HG03342 (cell line): ENCODE measurements at regions not wholly inside any gene's neighbourhood (a gene's known extent, or its start where the extent isn't known, plus 50 kb on each side); places are given as distances from the start of the nearest gene placed in this dataset.
"Not testable (repeated sequence)": the region's sequence is repeated elsewhere in the genome, so short reads cannot be mapped to it uniquely, and the experiment has no call there.

Experiments used
- ATAC-seq: cut with Tn5 transposase; IDR thresholded peaks from one replicate; pipeline ENCODE4 v1.9.1; 2021; ENCODE audit warnings: mild to moderate bottlenecking, moderate library complexity; ENCODE audit not compliant: unreplicated experiment

GRCh38 chr11:127994736-127995135, 592.6 kb downstream of the ETS1 start:
- ATAC-seq: no peak

DNA sequence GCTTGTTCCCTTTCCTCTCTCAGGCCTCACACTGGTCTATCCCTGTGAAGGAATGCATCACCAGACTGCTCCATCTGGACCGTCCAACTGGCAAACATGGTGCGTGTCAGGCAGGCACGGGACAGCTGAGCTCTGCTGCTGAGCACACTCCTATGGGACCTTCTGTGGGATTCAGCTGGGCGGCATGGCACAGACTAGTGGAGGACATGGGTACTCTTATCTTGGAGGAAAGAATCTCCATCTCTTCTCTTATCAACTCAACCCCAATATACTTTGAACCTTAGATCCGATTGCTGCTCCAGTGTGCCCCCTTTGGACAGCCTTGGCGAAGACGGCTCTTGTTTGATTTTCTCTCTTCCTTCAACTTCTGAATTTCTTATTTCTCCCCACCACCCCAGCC, 593.6 kb downstream of the ETS1 start:
- no peak for ATAC-seq

DNA sequence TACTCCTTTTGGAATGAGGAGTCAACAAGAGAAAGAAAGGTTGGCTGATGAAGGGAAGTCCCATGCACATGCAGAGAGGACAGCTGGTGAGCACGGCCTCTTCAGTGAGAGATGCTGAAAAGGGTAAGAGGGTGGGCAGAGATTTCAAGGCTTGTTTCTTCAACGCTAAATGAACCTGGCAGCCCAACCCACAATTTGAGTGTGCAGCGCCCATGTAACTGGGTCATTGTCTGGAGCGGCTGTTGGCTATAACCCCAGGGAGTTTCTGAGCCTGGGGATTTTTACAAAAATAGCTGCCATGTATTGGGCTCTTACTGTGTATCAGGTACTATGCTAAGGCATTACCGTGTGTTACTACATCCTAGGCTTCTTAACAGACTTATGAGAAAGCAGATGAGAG, 594.1 kb downstream of the ETS1 start:
- ATAC-seq: no peak

GRCh38 chr11:127986073-127986472, 601.3 kb downstream of the ETS1 start:
- no peak for ATAC-seq

GRCh38 chr11:127972816-127973215, 614.5 kb downstream of the ETS1 start:
- ATAC-seq: no peak

- ATAC-seq: no peak
Measured at GRCh38 chr11:127971448-127971847, 615.9 kb downstream of the ETS1 start.

DNA sequence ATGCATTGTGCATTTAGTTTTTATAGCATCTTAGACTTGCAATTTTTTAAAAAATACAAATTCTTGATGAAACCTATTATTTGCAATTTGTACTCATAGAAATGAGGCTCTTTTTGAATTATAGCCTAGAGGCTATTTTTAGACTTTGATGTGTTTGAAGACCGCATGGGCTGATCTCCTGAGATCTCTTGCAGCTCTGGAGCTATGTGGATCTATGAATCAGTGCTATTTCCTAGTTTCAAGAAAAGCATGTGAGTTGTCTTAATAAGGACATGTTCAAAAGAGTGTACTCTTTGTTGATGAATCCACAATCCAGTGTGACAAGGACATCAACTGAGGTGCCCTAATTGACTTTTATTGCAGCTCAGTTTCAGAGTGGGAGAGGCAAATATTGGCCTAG, 620.5 kb downstream of the ETS1 start:
- ATAC-seq: no peak

- ATAC-seq: no peak
Measured at GRCh38 chr11:127965939-127966668, 621.3 kb downstream of the ETS1 start.

DNA sequence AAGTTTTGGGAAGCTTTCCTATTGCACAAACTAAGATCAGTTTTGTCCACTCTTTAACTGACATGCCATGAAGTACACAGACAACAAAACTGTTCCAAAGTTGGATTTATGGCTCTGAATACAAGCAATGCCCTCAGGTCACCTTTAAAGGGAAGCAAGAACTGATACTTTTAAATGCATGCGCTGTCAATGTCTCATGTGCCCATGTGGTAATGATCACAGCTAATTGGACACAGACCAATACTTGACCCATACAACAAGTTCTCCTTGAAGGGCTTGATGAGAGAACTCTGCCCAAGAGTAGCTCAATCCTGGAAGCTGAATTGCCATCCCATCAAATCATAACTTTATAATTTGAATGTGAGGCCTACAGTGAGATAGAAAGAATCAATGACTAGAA, 624.9 kb downstream of the ETS1 start:
- no peak for ATAC-seq

DNA sequence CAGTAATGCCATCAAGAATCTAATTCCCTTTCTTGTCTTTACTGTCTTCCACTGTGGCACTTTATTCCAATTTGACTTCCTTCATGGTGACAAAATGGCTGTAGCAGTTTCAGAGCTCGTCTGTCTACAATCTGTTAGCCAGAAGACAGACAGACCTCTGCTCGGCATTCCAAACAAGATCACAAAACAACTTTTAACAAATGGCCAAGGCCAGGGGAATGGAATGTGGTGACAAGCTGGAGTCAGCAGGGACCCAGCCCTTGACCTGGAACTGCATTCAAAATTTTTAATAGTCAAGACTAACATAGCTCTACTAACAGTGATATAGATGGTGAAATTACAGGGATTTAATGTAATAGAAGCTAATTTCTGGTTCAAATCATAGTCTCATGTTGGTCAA, 637.2 kb downstream of the ETS1 start:
- ATAC-seq: no peak

- no peak for ATAC-seq
Measured at GRCh38 chr11:127943763-127944162, 643.6 kb downstream of the ETS1 start.

DNA sequence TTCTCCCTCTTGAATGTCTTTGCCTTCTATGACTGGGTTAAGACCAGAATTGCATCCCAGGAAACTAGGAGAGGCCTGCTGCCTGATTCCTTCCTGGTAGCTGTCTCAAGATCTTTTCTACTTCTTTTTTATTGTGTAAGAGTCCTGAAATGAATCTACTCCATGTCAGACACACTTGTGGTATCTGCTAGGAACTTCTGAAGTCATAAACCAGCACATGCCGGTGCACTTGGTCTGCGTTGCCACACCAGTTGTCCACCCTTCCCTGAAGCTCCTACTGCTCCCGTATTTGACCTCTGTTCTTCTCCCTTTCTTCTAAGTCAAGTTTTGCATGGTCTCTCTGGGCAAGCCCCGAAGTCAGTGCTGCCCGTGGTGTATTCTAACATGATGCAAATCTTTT, 644.2 kb downstream of the ETS1 start:
- ATAC-seq: no peak

- ATAC-seq: not testable (repeated sequence)
Measured at GRCh38 chr11:127941554-127941953, 645.8 kb downstream of the ETS1 start.

DNA sequence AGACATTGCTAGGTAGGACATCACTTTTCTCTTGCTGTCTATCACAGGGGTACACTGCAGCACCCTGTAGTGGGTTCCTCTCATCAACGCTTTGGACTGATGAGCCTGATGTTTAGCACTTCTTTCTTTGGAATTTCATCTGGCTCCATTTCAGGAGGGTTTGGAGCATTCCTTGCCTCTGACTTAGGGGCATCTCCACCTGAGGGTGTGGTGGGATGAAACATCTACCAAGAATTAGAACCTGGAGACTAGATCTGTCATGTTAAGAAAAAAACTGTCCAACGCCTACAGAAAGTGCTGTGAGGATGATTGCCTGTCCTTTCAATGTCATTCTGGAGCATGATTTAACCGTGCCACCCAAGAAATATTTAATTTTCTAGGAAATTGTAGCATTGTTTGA, 648.4 kb downstream of the ETS1 start:
- no peak for ATAC-seq

DNA sequence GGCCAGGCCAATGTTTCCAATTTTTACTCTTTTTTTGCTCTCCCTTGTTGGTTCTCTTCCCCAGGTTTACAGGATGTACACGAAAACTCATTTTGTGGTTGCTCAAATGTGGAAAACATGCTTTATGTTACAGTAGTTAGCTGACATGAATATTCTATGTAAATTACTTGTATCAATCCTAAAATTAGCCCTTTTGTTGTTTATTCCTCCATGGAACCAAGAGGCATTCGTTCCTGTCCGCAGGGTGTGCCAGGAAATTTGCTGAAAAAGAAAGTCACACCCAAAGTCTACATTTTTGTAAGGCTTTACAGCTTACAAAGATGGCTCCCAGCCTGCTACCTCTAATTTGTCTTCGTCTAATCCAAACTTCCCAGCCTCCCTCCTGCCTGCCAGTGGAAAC, 652.3 kb downstream of the ETS1 start:
- no peak for ATAC-seq

DNA sequence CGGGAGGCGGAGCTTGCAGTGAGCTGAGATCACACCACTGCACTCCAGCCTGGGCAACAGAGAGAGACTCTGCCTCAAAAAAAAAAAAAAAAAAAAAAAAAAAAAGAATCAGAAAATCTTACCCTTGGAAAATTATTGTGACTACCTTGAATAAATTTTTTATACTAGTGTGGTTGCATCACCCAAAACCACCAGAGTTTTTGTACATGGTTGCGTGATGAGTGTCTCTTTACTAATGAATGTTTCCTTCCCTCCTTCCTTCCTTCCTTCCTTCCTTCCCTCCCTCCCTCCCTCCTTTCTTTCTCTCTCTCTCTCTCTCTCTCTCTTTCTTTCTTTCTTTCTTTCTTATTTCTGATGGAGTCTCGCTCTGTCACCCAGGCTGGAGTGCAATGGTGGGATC, 653.4 kb downstream of the ETS1 start:
- not testable (repeated sequence) for ATAC-seq

DNA sequence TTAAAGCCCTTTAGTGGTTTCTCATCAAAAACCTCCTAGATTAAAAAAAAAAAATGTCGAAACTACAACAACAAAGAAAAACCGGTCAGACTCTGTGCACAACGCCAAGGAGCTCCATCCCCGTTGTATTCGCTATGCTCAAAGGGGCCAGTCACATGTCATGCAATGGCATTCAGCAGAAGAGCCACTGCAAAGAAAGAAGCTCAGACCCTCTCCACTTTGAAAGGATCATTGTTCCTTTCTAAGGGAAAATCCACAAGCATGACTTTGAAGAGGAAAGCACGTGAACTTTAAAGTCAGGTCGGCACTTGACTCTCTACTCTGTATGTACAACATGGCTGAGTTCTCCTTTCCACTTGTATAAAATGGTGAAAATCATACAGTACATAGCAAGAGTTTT, 655.6 kb downstream of the ETS1 start:
- no peak for ATAC-seq

DNA sequence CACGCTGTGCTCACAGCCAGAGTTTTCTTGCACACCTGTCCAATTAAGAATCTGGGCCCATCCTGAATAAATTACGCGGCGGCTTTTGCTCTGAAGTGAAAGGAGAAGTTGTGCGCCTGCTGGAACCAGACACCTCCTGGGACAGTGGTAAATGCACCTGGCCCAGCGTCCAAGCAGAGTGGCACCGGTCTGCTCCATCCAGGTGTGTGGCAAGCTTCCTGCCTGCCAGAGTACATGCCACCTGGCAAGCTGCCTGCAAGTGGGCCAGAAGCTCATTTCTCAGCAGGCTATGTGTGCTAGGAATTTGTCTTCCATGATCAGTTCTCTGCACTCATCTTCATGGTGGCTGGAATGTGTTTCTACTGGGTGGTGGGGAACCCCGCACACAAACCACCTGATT, 660.6 kb downstream of the ETS1 start:
- ATAC-seq: no peak

DNA sequence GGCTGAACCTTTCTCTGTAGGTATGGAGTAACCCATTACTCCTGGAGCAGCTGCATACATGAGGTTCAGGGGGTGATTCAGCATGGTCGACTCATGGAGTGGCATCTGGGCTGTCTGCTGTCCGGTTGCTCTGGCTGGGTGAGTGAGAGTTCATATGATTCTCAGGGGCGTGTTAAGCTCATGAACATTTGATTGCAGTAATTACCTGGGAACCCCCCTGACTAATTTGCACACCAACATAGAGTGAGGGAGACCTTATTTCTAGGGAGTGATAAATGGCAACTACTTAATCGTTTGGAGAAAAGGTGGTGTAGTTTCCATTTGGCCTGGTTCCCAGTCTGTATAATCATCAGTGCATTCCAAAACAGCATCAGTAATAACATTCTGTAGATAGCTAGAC, 661.9 kb downstream of the ETS1 start:
- no peak for ATAC-seq

GRCh38 chr11:127919206-127920000, 668.0 kb downstream of the ETS1 start:
- no peak for ATAC-seq

GRCh38 chr11:127902382-127902781, 685.0 kb downstream of the ETS1 start:
- no peak for ATAC-seq
